Neuronal stem cell (in vitro differentiated cells): ENCODE measurements at regions not wholly inside any gene's neighbourhood (a gene's known extent, or its start where the extent isn't known, plus 50 kb on each side); places are given as distances from the start of the nearest gene placed in this dataset.

Experiments
- DNase-seq: peaks from one replicate; pipeline ENCODE4 v3.0.0-alpha.2; 2013; ENCODE audit warnings: low spot score
- H2AFZ ChIP-seq: one replicate; pipeline ENCODE4 v1.6.1; 2013; ENCODE audit warnings: mild to moderate bottlenecking, low read length, inconsistent platforms
- H2AK5ac ChIP-seq: 2 replicates; pipeline ENCODE4 v1.6.1; 2013; ENCODE audit warnings: low read depth, mild to moderate bottlenecking, inconsistent platforms, low read length, moderate library complexity, mixed read lengths
- H2BK120ac ChIP-seq: 2 replicates; pipeline ENCODE4 v1.6.1; 2013; ENCODE audit warnings: low read depth, mild to moderate bottlenecking, inconsistent platforms, low read length, moderate library complexity, mixed read lengths
- H2BK12ac ChIP-seq: one replicate; pipeline ENCODE4 v1.6.1; 2013; ENCODE audit warnings: low read length, inconsistent platforms
- H2BK15ac ChIP-seq: 2 replicates; pipeline ENCODE4 v1.6.1; 2013; ENCODE audit warnings: mild to moderate bottlenecking, low read length, inconsistent platforms, mixed read lengths
- H2BK5ac ChIP-seq: one replicate; pipeline ENCODE4 v1.6.1; 2013; ENCODE audit warnings: inconsistent platforms, mild to moderate bottlenecking, low read length, moderate library complexity
- H3K14ac ChIP-seq: one replicate; pipeline ENCODE4 v1.6.1; 2013; ENCODE audit warnings: low read length, inconsistent platforms
- H3K18ac ChIP-seq: 2 replicates; pipeline ENCODE4 v1.6.1; 2013; ENCODE audit warnings: low read length, inconsistent platforms
- H3K23ac ChIP-seq: 2 replicates; pipeline ENCODE4 v1.6.1; 2013; ENCODE audit warnings: low read depth, mild to moderate bottlenecking, mixed read lengths, low read length, inconsistent platforms; ENCODE audit not compliant: poor library complexity
- H3K27ac ChIP-seq: replicated peaks from 3 replicates; pipeline ENCODE4 v1.5.1; 2013; ENCODE audit warnings: low read length, inconsistent platforms
- H3K27me3 ChIP-seq, 3 experiments: 2 replicates each; pipeline ENCODE4 v1.6.1; 2013; ENCODE audit warnings: low read length in 3 of 3, mild to moderate bottlenecking in 2 of 3, inconsistent platforms in 1 of 3, low read depth in 1 of 3, mixed read lengths in 1 of 3, moderate library complexity in 1 of 3; ENCODE audit not compliant: control insufficient read depth in 3 of 3, insufficient read depth in 3 of 3
- H3K36me3 ChIP-seq, 2 donors: replicated peaks in 1 of 2; 2 replicates each; pipeline ENCODE4 v1.6.1; 2013; ENCODE audit warnings: low read length in 2 of 2; ENCODE audit not compliant: control insufficient read depth in 2 of 2, insufficient read depth in 2 of 2
- H3K4ac ChIP-seq: 2 replicates; pipeline ENCODE4 v1.6.1; 2013; ENCODE audit warnings: inconsistent platforms, mild to moderate bottlenecking, low read length, moderate library complexity
- H3K4me1 ChIP-seq, 2 donors: 1 replicate in 1 of 2; 2 replicates in 1 of 2; pipeline ENCODE4 v1.6.1; 2013; ENCODE audit warnings: low read length in 2 of 2, low read depth in 1 of 2; ENCODE audit not compliant: control insufficient read depth in 2 of 2, insufficient read depth in 1 of 2
- H3K4me2 ChIP-seq: one replicate; pipeline ENCODE4 v1.6.1; 2013; ENCODE audit warnings: mild to moderate bottlenecking, low read length, inconsistent platforms; ENCODE audit not compliant: insufficient read depth, poor library complexity, severe bottlenecking
- H3K4me3 ChIP-seq, 2 donors: 2 replicates each; pipeline ENCODE4 v1.5.1; 2013; ENCODE audit warnings: low read length in 2 of 2, mild to moderate bottlenecking in 2 of 2, inconsistent platforms in 1 of 2, moderate library complexity in 1 of 2
- H3K79me1 ChIP-seq: one replicate; pipeline ENCODE4 v1.6.1; 2013; ENCODE audit warnings: low read depth, mild to moderate bottlenecking, inconsistent platforms, low read length, moderate library complexity
- H3K9ac ChIP-seq: one replicate; pipeline ENCODE4 v1.6.1; 2013; ENCODE audit warnings: mild to moderate bottlenecking, low read depth, low read length, inconsistent platforms; ENCODE audit not compliant: poor library complexity
- H3K9me3 ChIP-seq, 2 donors: replicated peaks in 1 of 2; 2 replicates each; pipeline versions ENCODE3 to v1.6.1; 2013; ENCODE audit warnings: low read length in 2 of 2, mild to moderate bottlenecking in 2 of 2, inconsistent platforms in 1 of 2, low read depth in 1 of 2, mixed read lengths in 1 of 2, moderate library complexity in 1 of 2; ENCODE audit not compliant: control insufficient read depth in 2 of 2, insufficient read depth in 1 of 2
- H4K8ac ChIP-seq: one replicate; pipeline ENCODE4 v1.6.1; 2013; ENCODE audit warnings: low read depth, mild to moderate bottlenecking, inconsistent platforms, low read length, moderate library complexity
- H4K91ac ChIP-seq: one replicate; pipeline ENCODE4 v1.6.1; 2013; ENCODE audit warnings: low read length, low read depth, mild to moderate bottlenecking, inconsistent platforms; ENCODE audit not compliant: poor library complexity
- WGBS, 2 donors: extraction: QIAGEN DNeasy Blood & Tissue Kit; methylation state at CpG; one replicate each; pipeline ENCODE4 v1.1.7; 2013; ENCODE audit warnings: missing lambda C conversion rate in 2 of 2, mixed read lengths in 1 of 2; ENCODE audit not compliant: insufficient read length in 2 of 2, insufficient replicate concordance in 1 of 2; ENCODE audit errors: extremely low coverage in 2 of 2; 5-methylcytosine and 5-hydroxymethylcytosine counted together

GRCh38 chr16:59849716-59850115 lies 1115.6 kb upstream of the GOT2 start:
- H2BK15ac ChIP-seq: no peak overlapping the region
- no peak overlapping the region for H3K27ac ChIP-seq
- H3K36me3 ChIP-seq: no peaks in the 10 kb centered on the region
- H3K14ac ChIP-seq: no peak overlapping the region
- H4K91ac ChIP-seq: no peak overlapping the region
- H3K9ac ChIP-seq: no peak overlapping the region
- H3K79me1 ChIP-seq: no peaks in the 10 kb centered on the region
- H2AK5ac ChIP-seq: no peak overlapping the region
- no CpG with 5 or more reads among the region's 4 CpGs for WGBS, 2 donors
- no peak overlapping the region for H2AFZ ChIP-seq
- H2BK120ac ChIP-seq: no peak overlapping the region
- no peak overlapping the region for H3K23ac ChIP-seq
- H3K9me3 ChIP-seq: no peaks in the 10 kb centered on the region
- H2BK5ac ChIP-seq: no peak overlapping the region
- no peak overlapping the region for H3K4me2 ChIP-seq
- H3K4me1 ChIP-seq: no peaks in the 10 kb centered on the region
- no peak overlapping the region for H3K18ac ChIP-seq
- H2BK12ac ChIP-seq: no peak overlapping the region
- no peak overlapping the region for H3K4ac ChIP-seq
- no peak overlapping the region for H3K4me3 ChIP-seq
- no peak overlapping the region for H4K8ac ChIP-seq
- no peak for DNase-seq
- H3K27me3 ChIP-seq: no peaks in the 10 kb centered on the region

GRCh38 chr16:59848296-59848695 lies 1114.2 kb upstream of the GOT2 start:
- H2BK5ac ChIP-seq: no peak overlapping the region
- H3K9me3 ChIP-seq: no peaks in the 10 kb centered on the region
- no peak overlapping the region for H3K4me3 ChIP-seq
- no peak overlapping the region for H4K8ac ChIP-seq
- DNase-seq: no peak
- H2AK5ac ChIP-seq: no peak overlapping the region
- no peak overlapping the region for H3K9ac ChIP-seq
- H2BK12ac ChIP-seq: no peak overlapping the region
- no peak overlapping the region for H3K14ac ChIP-seq
- no peaks in the 10 kb centered on the region for H3K36me3 ChIP-seq
- H3K4me2 ChIP-seq: no peak overlapping the region
- no peaks in the 10 kb centered on the region for H3K27me3 ChIP-seq
- no peak overlapping the region for H2AFZ ChIP-seq
- H3K27ac ChIP-seq: no peak overlapping the region
- no peak overlapping the region for H2BK120ac ChIP-seq
- no peak overlapping the region for H3K18ac ChIP-seq
- H3K23ac ChIP-seq: no peak overlapping the region
- H4K91ac ChIP-seq: no peak overlapping the region
- no peak overlapping the region for H2BK15ac ChIP-seq
- H3K4me1 ChIP-seq: no peaks in the 10 kb centered on the region
- H3K4ac ChIP-seq: no peak overlapping the region
- H3K79me1 ChIP-seq: no peaks in the 10 kb centered on the region

GRCh38 chr16:59840169-59840568 lies 1106.1 kb upstream of the GOT2 start:
- H3K4ac ChIP-seq: no peak overlapping the region
- no peak overlapping the region for H2BK120ac ChIP-seq
- no peak overlapping the region for H2AK5ac ChIP-seq
- H3K9ac ChIP-seq: no peak overlapping the region
- H4K91ac ChIP-seq: no peak overlapping the region
- H3K14ac ChIP-seq: no peak overlapping the region
- no peaks in the 10 kb centered on the region for H3K9me3 ChIP-seq
- no peak overlapping the region for H3K18ac ChIP-seq
- H3K4me2 ChIP-seq: no peak overlapping the region
- H3K36me3 ChIP-seq: no peaks in the 10 kb centered on the region
- H3K23ac ChIP-seq: no peak overlapping the region
- no CpG with 5 or more reads among the region's 3 CpGs for WGBS, 2 donors
- H2BK12ac ChIP-seq: no peak overlapping the region
- H3K27ac ChIP-seq: no peak overlapping the region
- H2AFZ ChIP-seq: no peak overlapping the region
- DNase-seq: no peak
- no peak overlapping the region for H3K4me3 ChIP-seq
- H4K8ac ChIP-seq: no peak overlapping the region
- H3K79me1 ChIP-seq: no peaks in the 10 kb centered on the region
- H2BK15ac ChIP-seq: no peak overlapping the region
- H3K27me3 ChIP-seq: no peaks in the 10 kb centered on the region
- no peak overlapping the region for H2BK5ac ChIP-seq
- H3K4me1 ChIP-seq: no peaks in the 10 kb centered on the region

GRCh38 chr16:59826767-59827166 lies 1092.7 kb upstream of the GOT2 start:
- H3K9me3 ChIP-seq: no peaks in the 10 kb centered on the region
- H3K4me1 ChIP-seq: no peaks in the 10 kb centered on the region
- no peak overlapping the region for H3K27ac ChIP-seq
- WGBS, 2 donors: no CpG with 5 or more reads among the region's 1 CpG
- H3K14ac ChIP-seq: no peak overlapping the region
- H2BK120ac ChIP-seq: no peak overlapping the region
- H2AFZ ChIP-seq: no peak overlapping the region
- no peak overlapping the region for H4K91ac ChIP-seq
- no peak overlapping the region for H3K4me3 ChIP-seq
- no peaks in the 10 kb centered on the region for H3K27me3 ChIP-seq
- H3K23ac ChIP-seq: no peak overlapping the region
- no peaks in the 10 kb centered on the region for H3K79me1 ChIP-seq
- no peak overlapping the region for H4K8ac ChIP-seq
- no peak for DNase-seq
- no peak overlapping the region for H2BK12ac ChIP-seq
- H3K4ac ChIP-seq: no peak overlapping the region
- no peak overlapping the region for H2BK15ac ChIP-seq
- no peak overlapping the region for H3K4me2 ChIP-seq
- no peak overlapping the region for H3K18ac ChIP-seq
- H2BK5ac ChIP-seq: no peak overlapping the region
- no peaks in the 10 kb centered on the region for H3K36me3 ChIP-seq
- H3K9ac ChIP-seq: no peak overlapping the region
- no peak overlapping the region for H2AK5ac ChIP-seq
